GM19238 (cell line): ENCODE measurements at regions not wholly inside any gene's neighbourhood (a gene's known extent, or its start where the extent isn't known, plus 50 kb on each side); places are given as distances from the start of the nearest gene placed in this dataset.
"Not testable (repeated sequence)": the region's sequence is repeated elsewhere in the genome, so short reads cannot be mapped to it uniquely, and the experiment has no call there.

Experiments used
- DNase-seq: peaks from one replicate; pipeline ENCODE4 v3.0.0; 2011; ENCODE audit warnings: low spot score; ENCODE audit not compliant: insufficient read length

GRCh38 chr18:38790786-38791185, 1225.2 kb upstream of the CELF4 start:
- DNase-seq: no peak

- DNase-seq: no peak
Measured at GRCh38 chr18:38790303-38790702, 1224.7 kb upstream of the CELF4 start.

GRCh38 chr18:38789141-38789540, 1223.5 kb upstream of the CELF4 start:
- DNase-seq: no peak

GRCh38 chr18:38786906-38787305, 1221.3 kb upstream of the CELF4 start:
- DNase-seq: no peak

GRCh38 chr18:38771620-38772019, 1206.0 kb upstream of the CELF4 start:
- not testable (repeated sequence) for DNase-seq

GRCh38 chr18:38768504-38768903, 1202.9 kb upstream of the CELF4 start:
- no peak for DNase-seq

- DNase-seq: no peak
Measured at GRCh38 chr18:38759457-38759856, 1193.9 kb upstream of the CELF4 start.

- DNase-seq: no peak
Measured at GRCh38 chr18:38756436-38756835, 1190.8 kb upstream of the CELF4 start.

- no peak for DNase-seq
Measured at GRCh38 chr18:38752430-38752829, 1186.8 kb upstream of the CELF4 start.

GRCh38 chr18:38751898-38752297, 1186.3 kb upstream of the CELF4 start:
- DNase-seq: no peak

- DNase-seq: no peak
Measured at GRCh38 chr18:38751211-38751610, 1185.6 kb upstream of the CELF4 start.

GRCh38 chr18:38750751-38751150, 1185.2 kb upstream of the CELF4 start:
- no peak for DNase-seq

GRCh38 chr18:38747153-38747552, 1181.6 kb upstream of the CELF4 start:
- no peak for DNase-seq

- DNase-seq: not testable (repeated sequence)
Measured at GRCh38 chr18:38720181-38720580, 1154.6 kb upstream of the CELF4 start.

GRCh38 chr18:38718365-38718901, 1152.8 kb upstream of the CELF4 start:
- DNase-seq: no peak

- no peak for DNase-seq
Measured at GRCh38 chr18:38709122-38709521, 1143.5 kb upstream of the CELF4 start.

- no peak for DNase-seq
Measured at GRCh38 chr18:38706373-38706772, 1140.8 kb upstream of the CELF4 start.

- DNase-seq: no peak
Measured at GRCh38 chr18:38698088-38698487, 1132.5 kb upstream of the CELF4 start.

- no peak for DNase-seq
Measured at GRCh38 chr18:38695559-38696280, 1130.1 kb upstream of the CELF4 start.

- no peak for DNase-seq
Measured at GRCh38 chr18:38693104-38693503, 1127.5 kb upstream of the CELF4 start.

GRCh38 chr18:38690626-38691025, 1125.0 kb upstream of the CELF4 start:
- no peak for DNase-seq

GRCh38 chr18:38688416-38688815, 1122.8 kb upstream of the CELF4 start:
- DNase-seq: no peak

GRCh38 chr18:38670486-38670885, 1104.9 kb upstream of the CELF4 start:
- DNase-seq: no peak
